ENCODE measurements at regions not wholly inside any gene's neighbourhood (a gene's known extent, or its start where the extent isn't known, plus 50 kb on each side); places are given as distances from the start of the nearest gene placed in this dataset.

DNA sequence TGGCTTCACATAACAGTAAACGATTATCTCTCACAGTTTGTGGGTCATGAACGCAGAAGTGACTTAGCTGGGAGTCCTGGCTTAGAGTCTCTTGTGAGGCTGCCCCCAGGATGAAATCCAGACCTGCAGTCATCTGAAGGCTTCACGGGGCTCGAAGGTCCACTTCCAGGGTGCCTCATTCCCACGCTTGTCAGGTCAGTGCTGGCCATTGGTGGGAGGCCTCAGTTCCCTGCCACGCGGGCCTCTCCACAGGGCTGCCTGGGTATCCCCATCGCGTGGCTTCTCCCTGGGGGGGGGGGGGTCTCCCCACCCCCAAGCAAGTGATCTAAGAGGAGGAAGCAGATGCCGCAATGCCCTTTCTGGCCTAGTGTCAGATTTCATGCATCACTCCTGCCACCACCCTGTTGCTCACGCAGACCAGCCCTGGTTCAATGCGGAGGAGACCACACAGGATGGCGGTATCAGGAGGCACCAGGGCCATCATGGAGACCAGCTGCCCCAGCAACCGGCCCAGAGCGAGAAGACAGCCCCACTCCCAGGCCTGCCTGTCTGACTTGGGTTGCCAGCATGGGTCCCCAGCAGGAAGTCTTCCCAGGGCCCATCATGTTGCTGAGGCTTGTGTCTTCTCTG is 77.3 kb upstream of the CDH5 start:
- H3K56ac ChIP-seq (replicated peaks; ENCODE audit: insufficient read length, low read depth, low read length) = no peak overlapping the region
- H2BK15ac ChIP-seq (ENCODE audit: low read length) = no peak overlapping the region
- H3K79me1 ChIP-seq (ENCODE audit: low read depth, low read length) = no peaks in the 10 kb centered on the region
- no peak overlapping the region for H4K8ac ChIP-seq (ENCODE audit: extremely low read depth, insufficient read depth, low read length)
- H3K4me3 ChIP-seq (ENCODE audit: extremely low read depth in 1 of 4, insufficient read depth in 2 of 4, low read depth in 3 of 4, low read length in 4 of 4) = no peak overlapping the region
- H3K79me2 ChIP-seq (ENCODE audit: control insufficient read depth in 1 of 2, insufficient read depth in 2 of 2, low read length in 2 of 2) = no peaks in the 10 kb centered on the region
- H2BK120ac ChIP-seq (replicated peaks; ENCODE audit: low read depth, low read length) = no peak overlapping the region
- no peaks in the 10 kb centered on the region for H3K36me3 ChIP-seq (ENCODE audit: control insufficient read depth in 2 of 4, insufficient read depth in 4 of 4, low read length in 3 of 4)
- FAIRE-seq = no peak
- H2AK5ac ChIP-seq (ENCODE audit: low read depth, low read length) = no peak overlapping the region
- no peak overlapping the region for H3K9ac ChIP-seq (replicated peaks in 1 of 4; ENCODE audit: extremely low read depth in 1 of 4, low read depth in 3 of 4, low read length in 3 of 4)
- no peak overlapping the region for H2BK5ac ChIP-seq (ENCODE audit: low read depth, low read length)
- ChIA-PET POLR2A (ENCODE audit: partially characterized antibody) (interaction anchor here (0.7 kb wide), 1 partner anchor 590 kb away, joined by 4 read pairs; no protein-coding TSS in a partner anchor), CTCF (ENCODE audit: partially characterized antibody) (interaction anchor here (1.0 to 1.7 kb wide), 6 partner anchors 10 to 579 kb away, joined by 3 to 5 read pairs (median 4); no protein-coding TSS in a partner anchor)
- TF ChIP-seq RXRA (IDR thresholded peaks at IDR 0.05; ENCODE audit: insufficient read depth, low read depth, low read length) = no peak
- no peak for TF ChIP-seq TEAD4 (IDR thresholded peaks at IDR 0.05; ENCODE audit: low read depth, low read length)
- no peak for TF ChIP-seq YY1 (IDR thresholded peaks at IDR 0.05; ENCODE audit: low read depth, low read length)
- no peak for DNase-seq (ENCODE audit: low read depth in 1 of 2, low spot score in 2 of 2)
- WGBS, 2 experiments (ENCODE audit: extremely low coverage in 1 of 2, insufficient coverage in 1 of 2, insufficient read length in 1 of 2, insufficient replicate concordance in 2 of 2, low coverage in 1 of 2, low lambda C conversion rate in 2 of 2, missing lambda C conversion rate in 1 of 2) = 92% methylated on average over 10 of the region's 15 CpGs; no CpG with 5 or more reads in 1 of the 2 experiments
- H3K9me3 ChIP-seq (ENCODE audit: insufficient read depth in 2 of 2, low read depth in 1 of 2, low read length in 1 of 2) = no peaks in the 10 kb centered on the region
- no peak overlapping the region for H2BK20ac ChIP-seq (ENCODE audit: low read length)
- no peak overlapping the region for H3K23ac ChIP-seq (ENCODE audit: insufficient read length)
- no peak overlapping the region for H2BK12ac ChIP-seq (ENCODE audit: low read depth, low read length)
- H4K20me1 ChIP-seq (replicated peaks in 1 of 2; ENCODE audit: control insufficient read depth in 1 of 2, insufficient read depth in 2 of 2, low read length in 2 of 2) = no peaks in the 10 kb centered on the region
- H3K4me2 ChIP-seq (ENCODE audit: insufficient read depth in 1 of 2, low read depth in 2 of 2, low read length in 2 of 2) = no peak overlapping the region
- H4K5ac ChIP-seq (ENCODE audit: insufficient read length, low read depth, low read length) = no peak overlapping the region
- H3K14ac ChIP-seq (ENCODE audit: insufficient read length) = no peak overlapping the region
- no peak overlapping the region for H4K91ac ChIP-seq (replicated peaks; ENCODE audit: insufficient read length, low read length)
- H3K4me1 ChIP-seq (replicated peaks in 1 of 4; ENCODE audit: control insufficient read depth in 3 of 4, insufficient read depth in 4 of 4, low read length in 3 of 4) = no peaks in the 10 kb centered on the region; a peak in 1 of 7 replicates
- H3K27ac ChIP-seq (ENCODE audit: low read depth, low read length) = no peak overlapping the region
- no peak overlapping the region for H2AFZ ChIP-seq (ENCODE audit: low read length)
- H3K27me3 ChIP-seq (replicated peaks in 1 of 4; ENCODE audit: control insufficient read depth in 3 of 4, extremely low read depth in 1 of 4, insufficient read depth in 3 of 4, low read length in 3 of 4) = no peaks in the 10 kb centered on the region; a peak in 1 of 7 replicates
- no peaks in the 10 kb centered on the region for H3K23me2 ChIP-seq (ENCODE audit: low read depth, low read length)
- H3K18ac ChIP-seq (ENCODE audit: extremely low read depth, low read length) = no peak overlapping the region
- no peak overlapping the region for H3K4ac ChIP-seq (replicated peaks; ENCODE audit: insufficient read length, low read depth, low read length)

Measured in H1 (cell line).